ENCODE measurements at regions not wholly inside any gene's neighbourhood (a gene's known extent, or its start where the extent isn't known, plus 50 kb on each side); places are given as distances from the start of the nearest gene placed in this dataset.

DNA sequence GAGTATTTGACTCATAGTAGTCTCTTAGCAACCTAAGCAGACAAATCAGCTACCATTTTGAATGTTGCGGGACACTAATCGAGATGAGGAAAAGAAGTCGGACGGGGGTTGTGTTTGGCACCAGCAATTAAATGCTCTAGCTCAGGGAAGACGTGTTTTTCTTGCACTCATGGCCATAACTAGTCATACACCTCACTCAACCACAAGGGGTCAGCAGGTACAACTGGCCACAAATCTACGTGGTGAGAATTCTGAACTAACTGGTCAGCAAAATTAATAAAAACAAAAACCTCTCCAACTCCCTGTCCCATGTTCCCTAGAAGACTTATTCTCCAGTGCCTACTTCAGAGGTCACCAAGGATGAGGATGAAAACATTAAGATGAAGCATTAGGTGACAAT lies 1467.8 kb downstream of the DPP10 start:
- TF ChIP-seq, protein P1, sequence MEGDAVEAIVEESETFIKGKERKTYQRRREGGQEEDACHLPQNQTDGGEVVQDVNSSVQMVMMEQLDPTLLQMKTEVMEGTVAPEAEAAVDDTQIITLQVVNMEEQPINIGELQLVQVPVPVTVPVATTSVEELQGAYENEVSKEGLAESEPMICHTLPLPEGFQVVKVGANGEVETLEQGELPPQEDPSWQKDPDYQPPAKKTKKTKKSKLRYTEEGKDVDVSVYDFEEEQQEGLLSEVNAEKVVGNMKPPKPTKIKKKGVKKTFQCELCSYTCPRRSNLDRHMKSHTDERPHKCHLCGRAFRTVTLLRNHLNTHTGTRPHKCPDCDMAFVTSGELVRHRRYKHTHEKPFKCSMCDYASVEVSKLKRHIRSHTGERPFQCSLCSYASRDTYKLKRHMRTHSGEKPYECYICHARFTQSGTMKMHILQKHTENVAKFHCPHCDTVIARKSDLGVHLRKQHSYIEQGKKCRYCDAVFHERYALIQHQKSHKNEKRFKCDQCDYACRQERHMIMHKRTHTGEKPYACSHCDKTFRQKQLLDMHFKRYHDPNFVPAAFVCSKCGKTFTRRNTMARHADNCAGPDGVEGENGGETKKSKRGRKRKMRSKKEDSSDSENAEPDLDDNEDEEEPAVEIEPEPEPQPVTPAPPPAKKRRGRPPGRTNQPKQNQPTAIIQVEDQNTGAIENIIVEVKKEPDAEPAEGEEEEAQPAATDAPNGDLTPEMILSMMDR (IDR thresholded peaks at IDR 0.05): no peak
- TF ChIP-seq POLR2A (IDR thresholded peaks at IDR 0.05): no peak
